Muscle of leg (tissue), 3 donors: ENCODE measurements at regions not wholly inside any gene's neighbourhood (a gene's known extent, or its start where the extent isn't known, plus 50 kb on each side); places are given as distances from the start of the nearest gene placed in this dataset.

ENCODE experiments used
- DNase-seq: peaks from one replicate; pipeline ENCODE4 v3.0.0; 2013
- H3K27ac ChIP-seq: one replicate; pipeline ENCODE4 v1.5.1; 2013; ENCODE audit warnings: mild to moderate bottlenecking, low read length, control low read depth
- H3K27me3 ChIP-seq: one replicate; pipeline ENCODE4 v1.6.1; 2013; ENCODE audit warnings: low read length; ENCODE audit not compliant: control insufficient read depth, insufficient read depth
- H3K36me3 ChIP-seq: one replicate; pipeline ENCODE4 v1.6.1; 2013; ENCODE audit warnings: low read length; ENCODE audit not compliant: control insufficient read depth, insufficient read depth
- H3K4me1 ChIP-seq: one replicate; pipeline ENCODE4 v1.6.1; 2013; ENCODE audit warnings: low read length; ENCODE audit not compliant: control insufficient read depth, insufficient read depth
- H3K4me3 ChIP-seq: one replicate; pipeline ENCODE4 v1.5.1; 2013; ENCODE audit warnings: low read length, control low read depth
- H3K9me3 ChIP-seq: replicated peaks from 2 replicates; pipeline ENCODE4 v1.6.1; 2013; ENCODE audit warnings: low read depth, low read length; ENCODE audit not compliant: control insufficient read depth
- WGBS: methylation state at CpG from one replicate; pipeline ENCODE4 v1.1.5; 2013; ENCODE audit warnings: missing lambda C conversion rate; ENCODE audit not compliant: insufficient coverage; 5-methylcytosine and 5-hydroxymethylcytosine counted together

DNA sequence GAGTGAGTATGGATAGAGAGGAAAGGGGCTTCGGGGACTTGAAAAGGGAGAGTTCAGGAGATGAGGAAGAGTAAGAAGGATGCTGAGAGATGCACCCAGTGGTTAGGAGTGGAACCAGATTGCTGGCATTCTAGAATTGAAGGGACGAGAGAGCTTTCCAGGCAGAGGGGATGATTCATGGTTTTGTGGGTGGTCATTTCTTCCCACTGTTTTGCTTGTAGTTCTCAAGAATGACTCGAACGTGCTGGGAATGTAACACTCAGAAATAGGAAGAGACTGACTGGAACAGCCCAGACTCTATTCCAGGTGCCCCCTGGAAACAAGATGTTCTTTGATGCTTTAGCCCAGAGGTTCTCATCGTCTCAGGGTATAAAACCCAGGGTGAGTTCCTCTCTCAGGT, 294.2 kb downstream of the ICE1 start:
- Histone ChIP-seq H3K27ac (no peak overlapping the region), H3K4me1 (no peaks in the 10 kb centered on the region)
- WGBS, result 71% methylated on average over 5 of the region's 5 CpGs

DNA sequence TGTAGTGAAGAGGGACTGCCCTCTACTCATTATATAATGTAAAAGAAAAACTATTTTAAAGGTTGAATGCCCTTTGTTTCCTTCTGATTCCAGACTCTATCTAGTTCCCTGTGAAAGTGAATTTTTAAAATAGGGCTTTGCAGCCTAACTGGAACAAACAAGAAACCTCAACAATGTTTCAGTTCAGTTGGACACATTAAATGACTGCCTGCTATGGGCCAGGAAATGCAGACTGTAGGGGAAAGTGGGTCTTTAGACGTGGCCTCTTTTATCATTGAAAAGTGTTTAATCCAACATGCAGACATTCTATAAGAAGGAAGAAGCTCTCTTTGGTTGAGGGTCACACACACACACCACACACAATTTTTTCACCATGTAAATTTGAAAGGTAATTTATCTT, 289.1 kb downstream of the ICE1 start:
- peak; percentile 21 for DNase-seq
- no peak overlapping the region for H3K4me3 ChIP-seq
- H3K27me3 ChIP-seq, result no peaks in the 10 kb centered on the region
- no peaks in the 10 kb centered on the region for H3K9me3 ChIP-seq
- no peaks in the 10 kb centered on the region for H3K4me1 ChIP-seq
- no peaks in the 10 kb centered on the region for H3K36me3 ChIP-seq
- no CpG with 5 or more reads among the region's 1 CpG for WGBS
- H3K27ac ChIP-seq, result no peak overlapping the region

More for the DNA sequence above, 294.2 kb downstream of the ICE1 start:
- Histone ChIP-seq H3K36me3 (no peaks in the 10 kb centered on the region), H3K27me3 (no peaks in the 10 kb centered on the region), H3K9me3 (no peaks in the 10 kb centered on the region), H3K4me3 (no peak overlapping the region)
- DNase-seq, result no peak

DNA sequence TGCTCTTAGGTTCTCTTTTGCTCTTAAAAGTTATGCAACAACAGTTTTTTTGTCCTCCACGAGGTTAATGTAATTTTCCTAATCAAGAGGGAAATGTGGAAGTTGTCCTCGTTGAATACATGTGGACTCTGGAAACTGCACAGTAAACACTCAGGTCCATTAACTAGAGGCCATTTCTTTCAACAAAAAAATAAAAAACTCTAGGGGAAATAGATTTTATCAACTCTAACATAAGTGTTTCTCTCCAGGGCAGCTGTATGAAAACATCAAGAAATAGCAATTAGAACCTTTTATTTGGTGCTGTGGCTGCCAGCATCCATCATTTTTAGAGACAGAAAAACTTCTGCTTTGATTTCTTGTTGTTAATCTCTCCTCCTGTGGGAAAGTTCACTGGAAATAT, 288.6 kb downstream of the ICE1 start:
- H3K4me3 ChIP-seq, result no peak overlapping the region
- H3K27me3 ChIP-seq, result no peaks in the 10 kb centered on the region
- DNase-seq, result no peak
- H3K36me3 ChIP-seq, result no peaks in the 10 kb centered on the region
- H3K27ac ChIP-seq, result no peak overlapping the region
- no peaks in the 10 kb centered on the region for H3K4me1 ChIP-seq
- WGBS, result no CpG with 5 or more reads among the region's 2 CpGs
- no peaks in the 10 kb centered on the region for H3K9me3 ChIP-seq

DNA sequence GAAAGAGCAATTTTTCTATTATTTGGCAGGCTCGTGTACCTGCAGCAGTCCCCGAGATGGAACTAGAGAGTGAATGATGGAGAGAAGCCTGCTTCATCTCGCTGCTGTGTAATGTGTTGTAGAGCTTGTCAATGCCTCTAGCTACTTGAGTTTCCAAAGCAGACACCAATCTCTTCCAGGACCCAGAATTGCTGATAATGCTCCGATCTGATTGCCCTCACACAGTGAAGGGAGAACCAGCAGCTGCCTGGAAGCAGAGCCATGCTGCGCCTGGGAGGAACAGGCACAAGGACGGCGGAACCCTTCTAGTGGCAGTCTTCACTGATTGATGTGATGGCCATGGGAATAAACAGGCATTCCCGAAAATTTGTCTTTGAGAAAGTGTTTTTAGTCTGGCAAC, 288.0 kb downstream of the ICE1 start:
- Histone ChIP-seq H3K36me3 (no peaks in the 10 kb centered on the region), H3K4me1 (no peaks in the 10 kb centered on the region), H3K4me3 (no peak overlapping the region), H3K27me3 (no peaks in the 10 kb centered on the region), H3K9me3 (no peaks in the 10 kb centered on the region), H3K27ac (no peak overlapping the region)
- 70% methylated on average over 6 of the region's 8 CpGs for WGBS
- no peak for DNase-seq

DNA sequence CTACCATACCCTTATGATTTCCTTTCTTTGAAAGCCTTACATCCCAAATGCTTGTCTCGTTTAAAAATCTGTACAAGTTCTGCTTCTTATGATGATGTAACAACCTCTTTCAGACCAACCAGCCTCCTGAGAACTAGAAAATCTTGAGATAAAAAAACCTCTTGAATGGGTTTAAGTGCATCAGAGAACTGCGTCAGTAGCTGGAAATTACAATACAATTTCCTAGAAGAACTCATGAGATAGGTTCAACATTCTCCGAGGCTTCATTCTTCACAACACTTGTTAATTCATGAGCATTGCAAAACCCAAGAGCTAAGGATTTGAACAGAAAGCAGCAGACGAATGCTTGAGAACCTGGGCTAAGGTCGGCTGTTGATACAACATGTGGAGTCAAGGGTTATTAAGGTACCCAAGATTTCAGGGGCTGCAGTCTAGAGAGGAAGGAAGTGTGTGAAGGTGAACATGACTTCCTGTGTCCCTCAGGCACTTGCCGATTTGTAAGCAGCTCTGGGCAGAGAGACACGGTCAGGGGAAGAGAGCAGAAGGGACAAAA, 286.0 kb downstream of the ICE1 start:
- no peak for DNase-seq
- no peaks in the 10 kb centered on the region for H3K27me3 ChIP-seq
- H3K4me1 ChIP-seq, result no peaks in the 10 kb centered on the region
- H3K4me3 ChIP-seq, result no peak overlapping the region
- 68% methylated on average over 3 of the region's 7 CpGs for WGBS
- H3K27ac ChIP-seq, result no peak overlapping the region
- H3K9me3 ChIP-seq, result no peaks in the 10 kb centered on the region
- no peaks in the 10 kb centered on the region for H3K36me3 ChIP-seq

- Histone ChIP-seq H3K27ac (no peak overlapping the region), H3K4me1 (no peaks in the 10 kb centered on the region), H3K4me3 (no peak overlapping the region), H3K9me3 (no peaks in the 10 kb centered on the region), H3K27me3 (no peaks in the 10 kb centered on the region), H3K36me3 (no peaks in the 10 kb centered on the region)
- WGBS, result 30% methylated on average over 7 of the region's 9 CpGs
- no peak for DNase-seq
Observed at GRCh38 chr5:5705010-5705409, 282.5 kb downstream of the ICE1 start.

GRCh38 chr5:5704352-5704751, 281.9 kb downstream of the ICE1 start:
- Histone ChIP-seq H3K4me3 (no peak overlapping the region), H3K27ac (no peak overlapping the region), H3K36me3 (no peaks in the 10 kb centered on the region), H3K27me3 (no peaks in the 10 kb centered on the region), H3K4me1 (no peaks in the 10 kb centered on the region), H3K9me3 (no peaks in the 10 kb centered on the region)
- DNase-seq, result no peak
- no CpG with 5 or more reads among the region's 2 CpGs for WGBS

- WGBS, result 100% methylated on average over 1 of the region's 7 CpGs
- H3K4me1 ChIP-seq, result no peaks in the 10 kb centered on the region
- no peaks in the 10 kb centered on the region for H3K9me3 ChIP-seq
- no peaks in the 10 kb centered on the region for H3K27me3 ChIP-seq
- no peak for DNase-seq
- no peaks in the 10 kb centered on the region for H3K36me3 ChIP-seq
- no peak overlapping the region for H3K4me3 ChIP-seq
- no peak overlapping the region for H3K27ac ChIP-seq
Observed at GRCh38 chr5:5702934-5703333, 280.5 kb downstream of the ICE1 start.

DNA sequence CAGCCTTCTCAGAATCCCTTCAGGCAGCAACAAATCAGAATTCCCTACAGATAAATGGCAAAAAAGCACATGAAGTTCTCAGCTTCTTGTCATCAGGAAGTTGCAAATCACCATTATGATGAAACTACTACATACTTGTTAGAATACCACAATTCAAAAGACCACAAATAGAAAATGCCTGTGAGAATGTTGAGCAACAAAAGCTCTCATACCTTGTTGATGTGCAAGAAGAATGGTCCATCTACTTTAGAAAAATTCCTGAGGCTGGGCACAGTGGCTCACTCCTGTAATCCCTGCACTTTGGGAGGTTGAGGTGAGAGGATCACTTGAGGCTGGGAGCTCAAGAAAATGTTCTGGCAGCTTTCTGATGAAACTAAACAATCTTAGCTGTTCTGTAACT, 278.1 kb downstream of the ICE1 start:
- no peaks in the 10 kb centered on the region for H3K9me3 ChIP-seq
- no peaks in the 10 kb centered on the region for H3K36me3 ChIP-seq

GRCh38 chr5:5699062-5699461, 276.6 kb downstream of the ICE1 start:
- Histone ChIP-seq H3K36me3 (no peaks in the 10 kb centered on the region), H3K9me3 (no peaks in the 10 kb centered on the region), H3K27ac (no peak overlapping the region), H3K4me3 (no peak overlapping the region), H3K27me3 (no peaks in the 10 kb centered on the region), H3K4me1 (no peaks in the 10 kb centered on the region)
- 81% methylated on average over 9 of the region's 12 CpGs for WGBS
- DNase-seq, result no peak

More for the DNA sequence above, 278.1 kb downstream of the ICE1 start:
- H3K27me3 ChIP-seq, result no peaks in the 10 kb centered on the region
- no peaks in the 10 kb centered on the region for H3K4me1 ChIP-seq
- DNase-seq, result no peak
- H3K4me3 ChIP-seq, result no peak overlapping the region
- H3K27ac ChIP-seq, result no peak overlapping the region

DNA sequence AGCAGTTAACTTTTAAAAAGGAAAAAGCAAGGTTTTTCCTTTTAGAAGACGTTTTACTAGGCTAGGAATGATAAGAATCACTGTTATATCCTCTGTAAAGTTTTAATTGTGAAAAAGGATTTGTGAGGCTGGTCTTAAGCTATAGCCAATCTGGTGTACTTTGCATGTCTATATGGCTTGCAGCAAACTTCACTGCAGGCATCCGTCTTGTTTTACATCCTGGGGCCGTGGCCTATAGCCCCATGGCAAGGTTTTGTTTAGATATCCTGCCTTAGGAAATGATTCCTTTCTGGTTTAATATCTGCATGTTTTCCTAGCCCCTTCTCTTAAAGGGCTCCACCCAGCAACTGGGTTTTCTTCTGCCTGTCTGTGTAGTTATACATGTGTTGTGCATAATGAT, 272.8 kb downstream of the ICE1 start:
- WGBS, result no CpG with 5 or more reads among the region's 3 CpGs
- H3K36me3 ChIP-seq, result no peaks in the 10 kb centered on the region
- DNase-seq, result no peak
- no peak overlapping the region for H3K4me3 ChIP-seq
- H3K27ac ChIP-seq, result no peak overlapping the region
- no peaks in the 10 kb centered on the region for H3K4me1 ChIP-seq
- no peaks in the 10 kb centered on the region for H3K27me3 ChIP-seq
- no peaks in the 10 kb centered on the region for H3K9me3 ChIP-seq
